ENCODE measurements at regions not wholly inside any gene's neighbourhood (a gene's known extent, or its start where the extent isn't known, plus 50 kb on each side); places are given as distances from the start of the nearest gene placed in this dataset.
"Not testable (repeated sequence)": the region's sequence is repeated elsewhere in the genome, so short reads cannot be mapped to it uniquely, and the experiment has no call there.

GRCh38 chr5:125045646-125046045 is 299.2 kb upstream of the ZNF608 start:
- no peak for DNase-seq (ENCODE audit: low spot score)

- no peak for DNase-seq (ENCODE audit: low spot score)
These were observed 300.4 kb upstream of the ZNF608 start for GRCh38 chr5:125046838-125047237.

- DNase-seq (ENCODE audit: low spot score), result no peak
These were observed 301.4 kb upstream of the ZNF608 start for GRCh38 chr5:125047871-125048270.

- DNase-seq (ENCODE audit: low spot score), result no peak
These were observed 303.6 kb upstream of the ZNF608 start for GRCh38 chr5:125049721-125050702.

- no peak for DNase-seq (ENCODE audit: low spot score)
These were observed 304.5 kb upstream of the ZNF608 start for GRCh38 chr5:125050926-125051325.

- DNase-seq (ENCODE audit: low spot score), result no peak
These were observed 306.1 kb upstream of the ZNF608 start for GRCh38 chr5:125052584-125052983.

- no peak for DNase-seq (ENCODE audit: low spot score)
These were observed 306.7 kb upstream of the ZNF608 start for GRCh38 chr5:125053179-125053578.

GRCh38 chr5:125054146-125054545 is 307.7 kb upstream of the ZNF608 start:
- DNase-seq (ENCODE audit: low spot score), result peak; percentile 53

GRCh38 chr5:125056671-125057485 is 310.4 kb upstream of the ZNF608 start:
- no peak for DNase-seq (ENCODE audit: low spot score)

GRCh38 chr5:125057912-125058826 is 311.7 kb upstream of the ZNF608 start:
- no peak for DNase-seq (ENCODE audit: low spot score)

- DNase-seq (ENCODE audit: low spot score), result peak; percentile 25
These were observed 313.0 kb upstream of the ZNF608 start for GRCh38 chr5:125059255-125060002.

GRCh38 chr5:125061726-125062125 is 315.3 kb upstream of the ZNF608 start:
- no peak for DNase-seq (ENCODE audit: low spot score)

- peak; percentile 44 for DNase-seq (ENCODE audit: low spot score)
These were observed 318.4 kb upstream of the ZNF608 start for GRCh38 chr5:125064621-125065438.

- no peak for DNase-seq (ENCODE audit: low spot score)
These were observed 319.3 kb upstream of the ZNF608 start for GRCh38 chr5:125065741-125066140.

- no peak for DNase-seq (ENCODE audit: low spot score)
These were observed 324.5 kb upstream of the ZNF608 start for GRCh38 chr5:125070961-125071360.

- no peak for DNase-seq (ENCODE audit: low spot score)
These were observed 326.7 kb upstream of the ZNF608 start for GRCh38 chr5:125073090-125073489.

GRCh38 chr5:125075567-125075966 is 329.1 kb upstream of the ZNF608 start:
- no peak for DNase-seq (ENCODE audit: low spot score)

- DNase-seq (ENCODE audit: low spot score), result not testable (repeated sequence)
These were observed 332.6 kb upstream of the ZNF608 start for GRCh38 chr5:125079028-125079427.

GRCh38 chr5:125081101-125081500 is 334.7 kb upstream of the ZNF608 start:
- no peak for DNase-seq (ENCODE audit: low spot score)

GRCh38 chr5:125083981-125084380 is 337.5 kb upstream of the ZNF608 start:
- DNase-seq (ENCODE audit: low spot score), result peak; percentile 57
